ENCODE measurements at regions not wholly inside any gene's neighbourhood (a gene's known extent, or its start where the extent isn't known, plus 50 kb on each side); places are given as distances from the start of the nearest gene placed in this dataset.

DNA sequence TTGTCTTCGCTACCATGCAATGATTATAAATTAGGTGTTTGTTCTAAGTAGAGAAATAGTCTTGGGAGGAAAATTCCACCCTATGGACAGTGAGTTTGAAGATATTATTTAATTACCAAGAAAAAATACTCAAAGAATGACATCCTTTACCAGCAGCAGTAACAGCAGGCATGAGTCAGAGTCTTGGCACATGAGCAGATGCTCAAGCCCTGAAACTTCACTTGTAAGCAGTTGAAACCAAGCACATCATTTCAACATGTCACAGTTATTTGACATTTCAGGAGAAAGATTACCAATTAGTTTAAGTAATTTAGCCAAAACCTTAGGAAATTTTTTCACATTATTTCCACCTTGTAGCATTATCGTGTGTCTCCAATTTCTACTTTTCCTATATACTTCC, 99.2 kb downstream of the C12orf50 start:
- ATAC-seq: no peak
- DNase-seq (ENCODE audit: low spot score): no peak

DNA sequence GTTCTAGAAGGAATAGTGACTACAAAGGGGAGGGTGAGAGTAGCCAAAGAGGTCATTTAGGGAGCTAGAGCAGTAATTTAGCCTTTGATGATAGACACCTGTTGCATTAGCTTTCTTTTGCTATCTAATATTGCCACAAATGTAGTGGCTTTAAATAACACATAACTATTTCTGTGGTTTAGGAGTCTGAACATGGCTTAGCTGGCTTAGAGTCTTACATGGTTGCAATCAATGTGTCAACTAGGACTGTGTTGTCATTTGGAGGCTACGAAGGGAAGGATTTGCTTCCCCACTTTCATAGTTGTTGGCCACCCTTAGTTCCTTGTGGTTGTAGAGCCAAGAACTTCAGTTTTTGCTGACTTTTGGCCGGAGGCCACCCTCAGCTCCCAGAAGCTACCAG, 99.9 kb downstream of the C12orf50 start:
- no peak for DNase-seq (ENCODE audit: low spot score)
- ATAC-seq: no peak

DNA sequence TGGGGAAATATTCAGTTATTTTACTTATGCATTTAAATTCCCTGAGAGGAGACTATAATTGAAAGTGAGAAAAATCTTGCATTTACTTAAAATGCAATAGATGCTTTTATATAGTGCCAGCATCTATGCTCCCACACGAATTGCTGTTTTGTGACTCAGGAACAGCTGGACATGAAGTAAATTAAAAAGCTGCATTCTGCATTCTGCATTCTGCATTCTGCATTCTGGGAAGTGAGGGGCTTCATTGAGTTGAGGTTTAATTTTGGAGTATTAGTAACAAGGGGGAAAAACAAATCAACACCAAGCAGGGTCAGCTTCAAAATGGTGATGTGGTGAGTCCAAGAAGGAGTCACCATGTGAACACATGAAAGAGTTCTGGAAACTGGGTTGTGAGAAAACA, 101.2 kb downstream of the C12orf50 start:
- DNase-seq (ENCODE audit: low spot score) (no peak), ATAC-seq (no peak)

DNA sequence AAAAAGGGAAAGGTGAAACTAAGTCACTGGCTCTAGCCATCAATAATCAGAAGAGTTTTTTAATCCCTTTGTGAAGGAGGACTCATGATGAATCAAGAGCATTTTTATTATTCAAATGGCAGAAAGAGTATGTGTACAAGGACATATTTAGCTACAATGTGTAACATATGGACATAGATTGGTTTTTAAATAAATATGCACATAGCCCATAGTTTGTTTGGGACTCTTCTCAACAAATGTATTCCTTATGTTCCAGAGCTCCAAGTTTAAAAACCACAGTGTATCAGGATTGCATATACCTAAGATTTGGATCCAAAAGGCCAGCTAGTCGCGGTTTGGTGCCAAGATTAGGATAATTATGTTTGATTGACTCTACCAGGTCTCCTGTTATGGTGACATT, 104.2 kb downstream of the C12orf50 start:
- no peak for ATAC-seq

DNA sequence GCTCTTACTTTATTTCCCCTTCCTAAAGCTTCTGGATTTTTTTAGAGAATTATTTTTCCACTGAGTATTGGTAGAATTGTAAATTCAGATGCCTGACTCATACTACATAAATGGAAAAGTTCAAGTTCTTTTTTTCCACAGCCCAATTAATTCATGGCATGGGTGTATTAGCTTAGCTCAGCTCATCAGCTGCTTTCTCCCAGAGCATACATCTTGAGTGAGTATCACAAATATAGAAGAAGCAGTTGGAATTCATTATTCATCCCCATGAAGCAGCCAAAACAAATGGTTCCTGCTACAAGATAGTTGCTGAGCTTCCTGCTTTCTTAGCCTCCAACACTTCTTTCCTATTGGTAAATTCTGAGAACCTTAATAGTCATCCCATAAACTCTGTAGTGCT, 105.1 kb downstream of the C12orf50 start:
- DNase-seq (ENCODE audit: low spot score) (no peak), ATAC-seq (no peak)

More for the DNA sequence above, 104.2 kb downstream of the C12orf50 start:
- no peak for DNase-seq (ENCODE audit: low spot score)

DNA sequence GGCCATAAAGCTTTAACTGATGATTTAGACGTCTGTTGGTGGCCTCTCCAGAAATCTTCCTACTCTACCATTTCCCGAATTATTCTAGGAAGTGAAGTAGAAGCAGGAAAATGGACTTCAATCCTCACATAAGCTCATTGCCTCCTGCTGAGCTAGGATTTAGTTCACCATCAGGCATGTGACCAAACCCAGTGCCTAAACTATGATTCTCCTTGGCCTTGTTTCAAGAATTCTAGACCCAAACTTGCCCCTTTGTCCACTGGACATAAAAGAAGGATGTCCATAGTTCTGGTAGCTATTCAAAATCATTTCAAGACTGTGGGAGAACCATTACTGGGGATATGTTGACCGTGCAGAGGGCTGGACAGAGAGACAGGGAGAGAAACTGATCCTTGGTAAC, 105.8 kb downstream of the C12orf50 start:
- no peak for ATAC-seq

DNA sequence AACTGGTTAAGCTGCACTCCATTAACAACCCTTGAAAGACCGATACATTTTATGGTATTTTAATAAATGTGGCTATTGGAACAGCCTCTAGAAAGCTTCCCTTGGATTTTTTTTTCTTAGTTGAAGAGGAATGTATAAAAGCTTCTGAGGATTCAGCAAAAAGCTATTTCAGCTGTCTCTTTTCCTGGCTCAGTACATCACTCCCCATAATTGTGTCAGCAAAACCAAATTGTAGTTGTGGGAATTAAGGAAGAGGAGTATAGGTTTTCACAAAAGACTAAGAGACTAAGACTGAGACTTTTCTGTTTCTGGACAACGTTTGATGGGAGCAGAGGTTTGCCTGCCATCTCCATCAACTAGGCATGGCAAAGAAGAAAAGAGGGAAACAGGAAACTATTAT, 106.5 kb downstream of the C12orf50 start:
- ATAC-seq: no peak
- no peak for DNase-seq (ENCODE audit: low spot score)

More for the DNA sequence above, 105.8 kb downstream of the C12orf50 start:
- DNase-seq (ENCODE audit: low spot score): no peak

DNA sequence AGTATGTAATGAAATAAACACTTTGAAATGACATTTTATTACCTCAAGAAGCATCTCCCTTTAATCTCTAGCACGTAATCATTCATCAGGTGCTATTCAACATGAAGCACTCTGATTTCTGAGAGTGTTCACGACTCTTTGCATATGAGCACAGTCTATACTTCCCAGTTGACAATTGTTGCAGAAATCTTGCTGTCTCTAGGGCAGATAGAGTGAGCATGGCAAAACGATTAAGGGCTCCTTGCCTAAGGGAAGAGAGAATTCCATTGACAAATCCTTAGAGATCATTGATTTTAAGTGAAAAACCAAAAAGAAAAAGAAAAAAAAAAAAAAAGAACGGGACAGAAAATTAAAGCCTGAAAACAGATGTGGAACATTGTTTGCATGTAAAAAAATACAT, 107.6 kb downstream of the C12orf50 start:
- DNase-seq (ENCODE audit: low spot score) (no peak), ATAC-seq (no peak)

DNA sequence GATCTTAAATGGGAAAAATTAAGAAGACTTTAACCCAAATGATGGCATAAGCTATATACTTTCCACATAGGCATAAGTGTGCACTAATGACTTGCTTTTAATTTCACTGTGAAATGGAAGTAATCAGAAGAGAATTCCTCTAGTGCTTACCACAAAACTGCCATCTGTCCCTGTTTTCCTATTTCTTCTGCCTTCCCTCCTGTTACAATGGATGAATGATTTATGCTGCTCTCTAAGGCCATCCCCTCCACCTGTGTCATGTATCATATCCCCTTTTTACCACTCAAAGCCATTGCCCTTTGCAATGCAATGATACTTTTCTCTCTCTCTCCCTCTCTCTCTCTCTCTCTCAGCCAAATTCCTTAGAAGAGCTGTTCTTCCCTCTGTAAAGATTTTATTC, 109.1 kb downstream of the C12orf50 start:
- DNase-seq (ENCODE audit: low spot score) (no peak), ATAC-seq (no peak)

DNA sequence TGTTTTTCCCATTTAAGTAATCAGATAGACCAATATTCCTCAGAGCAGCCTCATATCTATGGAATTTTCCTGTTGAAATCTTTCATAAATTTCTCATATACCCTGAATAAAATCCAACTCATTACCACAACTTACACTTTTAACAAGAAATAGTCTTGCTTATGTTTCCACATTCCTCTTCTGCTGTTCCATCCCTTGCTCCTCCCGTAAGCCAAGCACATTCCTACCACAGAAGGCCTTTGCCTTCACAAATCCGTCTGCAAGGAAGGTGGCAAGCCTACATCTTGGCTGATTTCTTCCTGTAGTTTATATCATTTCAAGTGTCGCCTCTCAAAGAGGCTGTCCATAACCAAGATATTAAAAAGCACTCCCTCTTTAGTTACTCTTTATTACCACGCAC, 127.7 kb downstream of the C12orf50 start:
- DNase-seq (ENCODE audit: low spot score): no peak
- no peak for ATAC-seq

DNA sequence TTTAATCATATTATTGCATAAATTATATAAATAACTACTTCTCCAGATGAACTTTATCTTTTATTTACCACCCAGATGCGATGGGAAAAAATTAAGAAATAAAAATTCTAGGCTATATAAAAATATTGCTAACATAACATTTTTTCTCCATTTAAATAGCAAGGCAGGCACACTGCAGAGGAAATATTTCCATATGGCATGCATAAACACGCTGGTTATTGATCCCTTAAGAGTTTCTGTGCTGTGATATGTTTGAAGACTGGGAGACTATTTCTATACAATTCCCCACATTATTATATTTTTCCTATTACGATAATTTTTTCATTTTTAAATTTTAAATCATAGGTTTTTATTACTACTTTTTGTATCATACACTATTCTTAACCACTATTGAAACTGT, 131.5 kb downstream of the C12orf50 start:
- DNase-seq (ENCODE audit: low spot score): no peak
- no peak for ATAC-seq

DNA sequence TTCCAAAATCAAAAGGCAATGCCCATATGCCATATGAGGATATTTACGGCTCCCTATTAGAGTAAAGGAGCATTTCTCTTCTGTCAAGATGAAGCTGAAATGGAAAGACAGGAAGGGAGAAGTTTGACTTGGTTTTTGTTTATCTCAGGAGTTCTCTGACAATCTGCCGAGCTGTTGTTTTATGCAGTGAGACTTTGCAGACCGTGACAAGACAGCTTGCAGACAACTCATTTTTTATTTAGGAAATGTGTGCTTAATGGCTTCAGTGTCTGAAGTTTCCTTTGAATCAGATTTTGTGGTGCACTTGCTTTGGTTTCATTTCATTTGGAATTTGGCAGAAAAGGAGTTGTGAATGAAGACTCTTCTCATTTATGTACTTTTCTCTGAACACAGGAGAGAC, 145.4 kb downstream of the C12orf50 start:
- DNase-seq (ENCODE audit: low spot score) (no peak), ATAC-seq (no peak)

DNA sequence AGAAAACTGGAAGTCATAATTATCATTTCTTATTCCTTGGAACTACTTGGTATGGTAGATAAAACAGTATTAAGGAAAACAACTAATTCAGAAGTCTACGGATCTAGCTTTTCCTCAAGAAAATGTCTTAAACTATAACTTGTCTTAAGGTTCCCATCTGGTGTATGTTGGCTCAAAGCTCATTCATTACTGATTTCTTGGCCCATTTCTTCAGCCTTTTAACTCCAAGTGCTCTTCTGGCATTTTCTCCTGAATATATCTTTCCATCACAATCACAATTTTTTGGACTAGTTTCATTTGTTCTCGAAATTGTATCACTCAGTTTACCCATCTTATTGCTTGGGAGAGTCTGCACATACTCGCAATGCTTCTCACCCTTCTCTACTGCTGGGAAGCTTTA, 150.1 kb downstream of the C12orf50 start:
- DNase-seq (ENCODE audit: low spot score): no peak
- ATAC-seq: no peak

DNA sequence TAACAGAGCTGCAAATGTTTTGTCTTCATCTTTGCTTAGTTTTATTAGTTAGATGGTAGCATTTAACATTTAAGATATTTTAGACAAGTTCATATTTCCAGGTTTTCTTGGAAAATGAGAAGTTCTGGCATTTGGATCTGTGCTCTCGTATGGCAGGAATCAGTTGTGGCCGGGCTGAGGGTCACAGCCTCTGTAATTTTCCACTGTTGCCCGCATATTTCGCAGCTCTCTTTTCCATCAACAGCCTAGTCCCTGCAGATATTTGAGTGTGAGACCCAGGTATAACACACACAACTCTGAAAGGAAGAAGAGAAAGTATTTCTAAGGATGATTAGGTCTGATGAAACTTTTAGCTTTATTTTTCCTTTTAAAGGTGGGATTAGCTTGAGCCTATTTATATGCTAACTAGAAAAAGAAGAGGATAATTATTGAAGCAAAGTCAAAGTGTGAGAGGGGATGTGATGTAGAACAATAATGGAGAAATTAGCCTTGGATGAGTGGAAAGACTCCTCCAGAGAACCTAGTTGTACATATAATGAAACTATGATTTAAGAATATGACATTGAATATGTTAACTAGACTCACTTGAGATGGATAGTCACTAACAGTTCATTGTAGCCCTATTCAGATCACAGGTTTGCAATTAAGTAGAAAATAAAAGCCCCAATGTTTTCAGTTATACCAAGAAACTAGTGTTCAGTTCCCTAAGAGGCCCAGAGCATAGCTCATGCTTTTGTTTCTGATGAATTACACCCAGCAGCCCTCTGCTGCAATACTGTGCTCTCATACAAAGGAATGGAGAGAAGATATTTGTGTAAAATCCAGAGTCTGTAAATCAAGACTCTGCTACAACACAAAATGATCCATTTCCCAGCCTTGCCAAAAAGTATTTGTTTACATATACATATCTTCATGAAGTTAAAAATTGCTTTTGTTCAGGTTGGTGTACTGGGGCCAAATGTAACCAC, 158.4 kb downstream of the C12orf50 start:
- DNase-seq (ENCODE audit: low spot score) (no peak), ATAC-seq (no peak)

DNA sequence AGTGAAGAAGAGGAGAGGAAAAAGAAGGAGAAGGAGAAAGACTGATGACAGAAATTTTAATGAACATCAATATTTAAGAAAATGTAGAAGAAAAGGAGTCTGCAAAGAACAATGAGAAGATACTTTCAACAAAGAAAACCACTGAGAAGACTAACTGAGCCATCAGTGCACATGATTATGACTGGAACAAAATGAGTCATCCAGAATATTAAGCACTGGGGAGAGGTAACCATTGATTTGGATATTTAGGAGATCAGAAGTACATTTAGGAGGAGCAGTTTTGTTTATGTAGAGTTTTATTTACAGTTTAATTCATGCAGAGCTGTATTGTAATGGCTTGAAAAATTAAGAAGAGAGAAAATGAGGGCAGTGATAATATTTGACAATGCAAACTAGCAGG, 159.1 kb downstream of the C12orf50 start:
- no peak for ATAC-seq
- no peak for DNase-seq (ENCODE audit: low spot score)

DNA sequence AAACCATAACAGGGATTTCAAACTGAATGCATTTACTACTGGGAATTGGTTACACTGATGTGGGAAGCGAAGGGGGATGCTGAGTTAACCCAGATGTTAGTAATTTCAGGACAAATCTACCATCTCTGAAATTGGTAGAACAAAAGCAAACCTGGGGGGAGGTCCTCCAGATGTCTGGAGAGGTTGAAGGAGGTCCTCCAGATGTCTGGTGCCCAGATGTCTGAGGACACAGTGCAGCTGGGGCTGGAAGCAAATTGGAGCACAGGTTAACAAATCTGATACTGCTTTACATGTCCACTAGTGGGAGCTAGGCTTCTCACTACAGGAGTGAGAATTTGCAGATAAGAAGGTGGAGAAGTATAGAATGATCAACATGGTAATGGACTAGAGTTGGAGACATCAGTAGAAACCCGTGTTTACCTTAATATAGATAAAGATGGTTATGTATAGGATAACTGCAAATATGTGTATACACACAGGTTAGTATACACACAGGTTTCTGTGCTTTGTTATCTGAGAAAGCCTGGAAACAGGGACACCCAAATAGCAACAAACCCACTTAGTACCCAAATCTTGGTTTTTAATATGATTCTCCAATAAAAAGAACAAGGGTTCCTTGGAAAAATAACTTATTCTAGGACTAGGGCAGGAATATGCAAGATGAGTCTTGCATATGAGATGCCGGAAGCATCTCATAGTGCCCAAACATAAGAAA, 162.5 kb downstream of the C12orf50 start:
- ATAC-seq (peak; percentile 77), DNase-seq (ENCODE audit: low spot score) (no peak)

DNA sequence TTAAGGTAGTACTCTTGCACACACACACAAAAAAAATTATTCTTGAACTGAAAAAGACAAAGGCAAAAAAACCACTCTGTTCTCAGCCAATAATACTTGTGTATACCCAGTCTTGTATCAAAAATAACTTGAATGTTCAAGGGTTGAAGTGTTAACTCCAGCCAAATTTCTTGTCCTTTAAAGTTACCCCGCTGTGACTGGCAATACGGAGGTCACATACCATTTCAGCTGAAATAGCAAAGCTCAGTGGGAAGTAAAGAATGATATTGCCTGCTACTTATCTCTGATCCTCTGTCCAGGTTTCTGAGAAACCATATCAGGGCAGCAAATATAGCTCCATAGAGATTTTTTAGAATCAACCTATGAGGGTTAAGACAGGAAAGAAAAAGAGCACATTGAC, 167.4 kb downstream of the C12orf50 start:
- DNase-seq (ENCODE audit: low spot score) (no peak), ATAC-seq (no peak)

DNA sequence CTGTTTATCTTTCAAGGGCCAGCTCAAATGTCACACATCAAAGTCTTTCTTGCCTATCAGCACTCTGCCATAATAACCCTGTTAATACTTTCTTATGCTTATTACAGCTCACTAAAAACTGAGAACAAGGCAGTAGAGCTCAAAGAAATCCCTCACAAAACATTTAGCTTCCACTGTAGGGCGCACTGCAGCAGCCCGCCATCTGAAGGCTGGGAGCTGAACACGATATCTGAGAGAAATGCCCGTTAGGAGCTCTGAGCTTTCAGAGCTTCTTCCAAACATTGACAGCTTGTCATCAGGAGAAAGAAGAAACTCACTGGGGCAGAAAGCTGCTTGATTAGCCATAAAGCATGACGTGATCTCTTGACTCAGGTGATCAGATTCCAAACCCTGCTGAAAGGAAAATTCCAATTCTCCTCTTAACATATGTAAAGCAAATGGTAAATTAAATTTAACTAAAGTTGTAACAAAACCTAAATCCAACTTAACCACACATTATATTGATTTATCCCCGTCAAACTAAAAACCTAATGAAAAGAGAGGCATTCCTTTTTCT, 175.7 kb downstream of the C12orf50 start:
- no peak for ATAC-seq

DNA sequence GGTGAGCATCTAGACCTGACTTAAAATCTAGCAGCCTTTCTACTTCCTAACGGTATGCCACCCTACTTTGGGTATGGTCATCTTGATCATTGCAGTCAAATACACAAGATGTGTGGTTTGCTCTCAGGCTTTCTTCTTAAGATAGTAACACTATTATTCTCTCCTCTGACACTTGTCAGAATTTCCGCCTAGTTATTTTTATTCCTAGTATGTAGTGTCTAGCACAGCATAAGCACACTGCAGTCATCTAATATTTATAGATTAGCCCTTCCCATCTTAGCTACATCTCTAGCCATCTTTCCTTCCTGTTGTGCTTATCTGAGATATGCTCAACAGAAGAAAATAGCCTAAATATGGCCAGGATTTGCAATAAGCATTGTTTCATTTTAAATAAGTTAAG, 180.1 kb downstream of the C12orf50 start:
- no peak for DNase-seq (ENCODE audit: low spot score)
- no peak for ATAC-seq

More for the DNA sequence above, 175.7 kb downstream of the C12orf50 start:
- DNase-seq (ENCODE audit: low spot score): no peak

DNA sequence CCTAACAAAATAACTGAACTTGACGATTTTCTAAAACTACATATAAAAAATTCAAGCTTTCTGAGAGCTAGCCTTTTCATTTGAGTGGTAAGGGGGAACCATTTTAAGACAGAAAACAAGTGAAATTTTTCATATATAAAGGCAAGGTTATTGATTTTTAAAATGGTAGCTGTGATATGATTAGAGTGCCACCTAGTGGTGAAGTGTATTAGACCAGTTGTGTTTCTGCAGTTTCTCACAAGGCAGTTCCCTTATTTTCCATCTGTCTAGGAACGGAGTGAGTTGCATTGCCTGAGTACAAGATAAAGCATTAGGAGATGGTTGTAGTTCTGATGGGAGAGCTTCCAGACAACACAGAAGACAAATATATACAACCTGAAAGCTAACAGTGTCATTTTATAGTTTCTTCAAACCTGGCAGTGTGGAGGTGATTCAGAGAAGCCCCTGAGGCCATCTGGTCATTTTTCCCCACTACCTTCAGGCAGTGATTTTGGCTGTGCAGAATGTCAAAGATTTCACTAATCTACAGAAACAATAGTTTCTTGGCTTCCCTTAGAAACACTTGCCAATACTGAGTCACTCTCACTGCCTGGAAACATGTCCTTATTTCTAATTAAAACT, 180.8 kb downstream of the C12orf50 start:
- ATAC-seq (peak; percentile 89), DNase-seq (ENCODE audit: low spot score) (no peak)

DNA sequence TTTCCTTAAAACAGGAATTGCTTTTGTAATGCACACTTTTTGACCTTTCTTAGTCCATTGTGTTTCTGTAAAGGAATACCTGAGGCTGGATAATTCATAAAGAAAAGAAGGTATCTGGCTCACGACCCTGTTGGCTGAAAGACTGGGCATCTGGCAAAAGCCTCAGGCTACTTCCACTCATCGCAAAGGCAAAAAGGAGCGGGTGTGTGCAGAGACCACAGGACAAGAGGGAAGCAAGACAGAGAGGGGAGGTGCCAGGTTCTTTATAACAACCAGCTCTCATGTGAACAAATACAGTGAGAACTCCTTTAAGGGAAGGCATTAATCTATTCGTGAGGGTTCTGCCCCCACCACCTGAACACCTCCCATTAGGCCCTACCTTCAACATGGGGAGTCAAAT, 182.1 kb downstream of the C12orf50 start:
- ATAC-seq: no peak
- no peak for DNase-seq (ENCODE audit: low spot score)
